ENCODE measurements at regions not wholly inside any gene's neighbourhood (a gene's known extent, or its start where the extent isn't known, plus 50 kb on each side); places are given as distances from the start of the nearest gene placed in this dataset.
A peak's percentile ranks its signal among the peaks of the same experiment; 100 is the strongest.

DNA sequence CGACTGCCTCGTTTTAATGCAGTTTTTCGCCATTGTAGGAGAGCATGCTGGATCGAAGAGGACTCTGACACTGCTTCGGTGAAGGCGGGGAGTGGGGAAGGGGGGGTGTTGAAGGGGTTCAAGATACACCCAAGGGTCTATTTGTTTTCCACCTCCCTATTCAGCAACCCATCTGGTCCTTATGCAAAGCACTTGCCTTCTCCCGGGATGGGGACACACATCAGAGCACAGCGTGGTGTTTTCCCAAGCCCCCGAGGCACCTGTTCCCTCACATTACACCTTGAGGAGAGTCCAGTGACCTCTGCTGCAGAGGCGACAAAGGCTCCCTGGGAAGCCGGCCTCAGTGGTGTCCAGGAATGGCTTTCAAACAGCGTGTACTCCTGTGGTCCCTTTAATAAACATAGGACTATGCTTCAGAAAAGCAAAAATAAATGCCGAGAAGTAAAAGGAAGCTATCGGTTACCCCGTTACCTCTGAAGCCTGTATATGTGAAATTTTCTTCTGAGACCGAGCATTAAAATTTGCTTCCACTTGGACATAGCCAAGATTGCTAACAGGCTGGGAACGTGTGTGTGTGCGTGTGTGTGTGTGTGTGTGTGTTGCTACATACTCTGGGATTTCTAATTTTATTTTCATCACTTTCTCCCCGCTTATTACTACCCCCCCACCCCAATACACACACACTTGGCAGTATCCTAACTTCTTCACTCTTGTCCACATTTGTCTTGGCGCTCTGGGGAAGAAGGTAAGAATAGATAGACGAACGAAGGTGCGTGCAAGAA, 53.2 kb downstream of the CCDC54 start:
- Histone ChIP-seq H3K9me3 (ENCODE audit: control insufficient read depth, insufficient read depth, low read length) (no peaks in the 10 kb centered on the region), H4K91ac (ENCODE audit: insufficient read depth, low read depth, low read length) (peak overlapping the region; percentile 39; the same call in 1 of the 2 replicates), H3K9me1 (ENCODE audit: insufficient read depth, low read length) (no peaks in the 10 kb centered on the region), H3K4me1 (ENCODE audit: control insufficient read depth, insufficient read depth, low read length) (no peaks in the 10 kb centered on the region), H2BK20ac (ENCODE audit: low read depth, low read length) (no peak overlapping the region), H3K4me3 (ENCODE audit: insufficient read depth, low read depth, low read length) (peak overlapping the region; percentile 63), H3K27me3 (ENCODE audit: control insufficient read depth, insufficient read depth, low read length) (no peaks in the 10 kb centered on the region), H2AK9ac (replicated peaks; ENCODE audit: low read depth, low read length, poor library complexity) (peak overlapping the region; percentile 70), H3K56ac (ENCODE audit: extremely low read depth, insufficient read depth, low read length) (no peak overlapping the region), H2BK15ac (ENCODE audit: low read depth, low read length) (no peak overlapping the region), H4K8ac (ENCODE audit: low read depth in 2 of 2, low read length in 2 of 2) (peak overlapping the region; percentile 77 to 79; a peak in 3 of 4 replicates), H3K4me2 (ENCODE audit: low read depth, low read length) (peak overlapping the region; percentile 66), H4K20me1 (ENCODE audit: insufficient read depth, low read length) (no peaks in the 10 kb centered on the region), H4K5ac (ENCODE audit: low read depth, low read length) (no peak overlapping the region), H3K36me3 (ENCODE audit: control insufficient read depth, insufficient read depth, low read length) (no peaks in the 10 kb centered on the region), H3K14ac (replicated peaks; ENCODE audit: low read depth, low read length) (peak overlapping the region; percentile 30; the same call in 1 of the 2 replicates), H3K79me1 (ENCODE audit: low read depth in 1 of 2, low read length in 2 of 2) (no peaks in the 10 kb centered on the region), H2AFZ (replicated peaks; ENCODE audit: low read length, poor library complexity) (peak overlapping the region; percentile 97), H2BK5ac (ENCODE audit: low read depth, low read length, poor library complexity, severe bottlenecking) (no peak overlapping the region), H3K18ac (ENCODE audit: low read depth, low read length) (no peak overlapping the region), H3K23ac (ENCODE audit: low read depth, low read length) (peak overlapping the region; percentile 68; the same call in 1 of the 2 replicates), H3K4ac (ENCODE audit: low read depth, low read length) (peak overlapping the region; percentile 60), H2BK120ac (ENCODE audit: low read depth, low read length) (peak overlapping the region; percentile 14), H3K27ac (ENCODE audit: insufficient read depth, low read length) (no peak overlapping the region), H3K9ac (ENCODE audit: low read depth, low read length) (peak overlapping the region; percentile 32; the same call in 1 of the 2 replicates), H2AK5ac (ENCODE audit: low read depth, low read length) (no peak overlapping the region)
- no peak for TF ChIP-seq POLR2A (IDR thresholded peaks at IDR 0.05; ENCODE audit: low read depth, low read length)
- in situ Hi-C loops (cut with MboI; ENCODE audit: low sequenced_read_pairs) (loop anchor here (5.0 kb wide), 1 partner anchor 158 kb away; no protein-coding TSS in a partner anchor), intact Hi-C loops (cut with micrococcal nuclease) (loop anchor here (1.0 to 10.0 kb wide), 3 partner anchors 158 to 304 kb away; no protein-coding TSS in a partner anchor), dilution Hi-C loops (cut with HindIII; ENCODE audit: low sequenced_read_pairs, unreplicated experiment) (no loop called here)
- DNase-seq (peak; percentile 19), ATAC-seq (ENCODE audit: low read depth) (no peak)
- ChIA-PET CTCF (interaction anchor here (0.9 to 5.2 kb wide), 10 partner anchors 23 to 464 kb away, joined by 3 to 56 read pairs (median 4); no protein-coding TSS in a partner anchor), POLR2A (ENCODE audit: unreplicated experiment) (no interaction called here)
- WGBS, 2 experiments (ENCODE audit: extremely low coverage in 2 of 2, insufficient read length in 1 of 2): 50 to 100% methylated on average over 1 to 3 of the region's 23 CpGs
- BruUV-seq (replicated peaks): no TSS peak

Measured in IMR-90 (cell line).